Colonic mucosa (tissue), 4 donors: ENCODE measurements at regions not wholly inside any gene's neighbourhood (a gene's known extent, or its start where the extent isn't known, plus 50 kb on each side); places are given as distances from the start of the nearest gene placed in this dataset.

Source experiments
- DNase-seq: peaks from one replicate; pipeline ENCODE4 v3.0.0-alpha.2; 2020
- H3K27ac ChIP-seq: fragments of 200-600 bp; one replicate; pipeline ENCODE4 v1.8.0; 2021
- H3K27me3 ChIP-seq: fragments of 200-600 bp; one replicate; pipeline ENCODE4 v1.8.0; 2021
- H3K36me3 ChIP-seq: fragments of 200-600 bp; one replicate; pipeline ENCODE4 v1.8.0; 2021
- H3K4me1 ChIP-seq: fragments of 200-600 bp; one replicate; pipeline ENCODE4 v1.8.0; 2021; ENCODE audit warnings: mild to moderate bottlenecking
- H3K4me3 ChIP-seq: fragments of 200-600 bp; one replicate; pipeline ENCODE4 v1.8.0; 2021
- H3K9ac ChIP-seq, 2 donors: one replicate each; pipeline ENCODE4 v1.7.0; 2013; ENCODE audit warnings: control low read depth in 2 of 2, low read depth in 2 of 2, low read length in 2 of 2
- H3K9me3 ChIP-seq: fragments of 200-600 bp; one replicate; pipeline ENCODE4 v1.8.0; 2021
- intact Hi-C: fragments of 100-400 bp; cut with DNase I; formaldehyde crosslinking; loops from one replicate; pipeline ENCODE4 v1.14.1; 2022
- TF ChIP-seq, protein P1 (sequence below): fragments of 200-600 bp; IDR thresholded peaks from one replicate; pipeline ENCODE4 v1.8.0; 2022; ENCODE audit warnings: antibody characterized with exemption, mild to moderate bottlenecking
- donor health status: healthy.
- donor health status: DM: no; HTN: no; CAD: no.
- donor health status: DM: no; HTN: no; CAD: no.

DNA sequence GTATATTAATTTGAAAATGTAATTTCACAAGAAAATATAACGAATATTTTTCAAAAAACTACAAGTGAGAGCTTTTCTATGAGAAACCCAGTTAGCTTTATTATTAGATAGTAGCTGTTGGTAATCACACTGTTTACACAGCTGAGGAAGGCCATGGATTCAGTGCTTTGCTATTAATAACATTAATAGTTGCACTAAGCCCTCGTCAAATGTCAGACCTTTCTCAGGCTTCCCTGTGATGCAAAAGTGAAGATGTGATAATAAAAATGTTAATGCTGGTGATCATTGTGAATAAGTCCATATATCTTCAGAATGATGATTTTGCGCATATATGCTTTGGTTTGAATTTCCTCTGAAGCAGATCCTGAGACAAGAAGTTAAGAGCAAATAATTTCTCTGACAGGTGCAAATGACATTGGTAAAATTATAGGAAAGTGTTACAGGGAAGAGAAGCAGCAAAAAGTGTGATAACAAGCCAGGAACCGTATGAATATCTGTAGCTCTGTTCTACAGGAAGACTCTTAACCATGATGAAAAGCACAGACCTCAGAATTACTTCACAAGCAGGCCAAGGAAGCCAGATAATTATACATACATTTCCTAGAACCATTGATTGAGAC is 56.5 kb upstream of the CNTN6 start:
- H3K9me3 ChIP-seq = no peaks in the 10 kb centered on the region
- no peak overlapping the region for H3K9ac ChIP-seq
- no peaks in the 10 kb centered on the region for H3K36me3 ChIP-seq
- H3K4me1 ChIP-seq = no peaks in the 10 kb centered on the region
- no peak overlapping the region for H3K4me3 ChIP-seq
- intact Hi-C loops = no loop called here
- no peak overlapping the region for H3K27ac ChIP-seq
- TF ChIP-seq, protein P1, sequence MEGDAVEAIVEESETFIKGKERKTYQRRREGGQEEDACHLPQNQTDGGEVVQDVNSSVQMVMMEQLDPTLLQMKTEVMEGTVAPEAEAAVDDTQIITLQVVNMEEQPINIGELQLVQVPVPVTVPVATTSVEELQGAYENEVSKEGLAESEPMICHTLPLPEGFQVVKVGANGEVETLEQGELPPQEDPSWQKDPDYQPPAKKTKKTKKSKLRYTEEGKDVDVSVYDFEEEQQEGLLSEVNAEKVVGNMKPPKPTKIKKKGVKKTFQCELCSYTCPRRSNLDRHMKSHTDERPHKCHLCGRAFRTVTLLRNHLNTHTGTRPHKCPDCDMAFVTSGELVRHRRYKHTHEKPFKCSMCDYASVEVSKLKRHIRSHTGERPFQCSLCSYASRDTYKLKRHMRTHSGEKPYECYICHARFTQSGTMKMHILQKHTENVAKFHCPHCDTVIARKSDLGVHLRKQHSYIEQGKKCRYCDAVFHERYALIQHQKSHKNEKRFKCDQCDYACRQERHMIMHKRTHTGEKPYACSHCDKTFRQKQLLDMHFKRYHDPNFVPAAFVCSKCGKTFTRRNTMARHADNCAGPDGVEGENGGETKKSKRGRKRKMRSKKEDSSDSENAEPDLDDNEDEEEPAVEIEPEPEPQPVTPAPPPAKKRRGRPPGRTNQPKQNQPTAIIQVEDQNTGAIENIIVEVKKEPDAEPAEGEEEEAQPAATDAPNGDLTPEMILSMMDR = no peak
- DNase-seq = no peak
- no peaks in the 10 kb centered on the region for H3K27me3 ChIP-seq

DNA sequence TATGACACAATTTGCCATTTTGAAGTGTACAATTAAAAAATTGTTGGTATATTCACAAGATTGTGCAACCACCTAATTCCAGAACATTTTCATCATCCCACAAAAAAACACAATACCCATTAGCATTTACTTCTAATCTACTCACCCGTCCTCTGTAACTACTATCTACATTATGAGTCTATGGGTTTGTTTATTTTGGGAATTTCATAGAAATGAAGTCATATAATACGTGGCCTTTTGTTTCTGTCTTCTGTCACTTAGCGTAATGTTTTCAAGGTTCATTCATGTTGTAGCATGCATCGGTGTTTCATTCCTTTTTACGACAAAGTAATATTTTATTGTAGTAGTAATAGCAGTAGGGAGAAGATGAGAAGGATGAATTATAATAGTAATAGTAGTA is 55.2 kb upstream of the CNTN6 start:
- Histone ChIP-seq H3K9me3 (no peaks in the 10 kb centered on the region), H3K4me3 (no peak overlapping the region), H3K9ac (no peak overlapping the region), H3K4me1 (no peaks in the 10 kb centered on the region), H3K27me3 (no peaks in the 10 kb centered on the region), H3K27ac (no peak overlapping the region), H3K36me3 (no peaks in the 10 kb centered on the region)
- intact Hi-C loops = no loop called here
- DNase-seq = no peak
- TF ChIP-seq, protein P1 = no peak
